GM23248 (cell line): ENCODE measurements at regions not wholly inside any gene's neighbourhood (a gene's known extent, or its start where the extent isn't known, plus 50 kb on each side); places are given as distances from the start of the nearest gene placed in this dataset.

Source experiments
- DNase-seq: peaks from one replicate; pipeline ENCODE4 v3.0.0-alpha.2; 2015
- H2AFZ ChIP-seq: fragments of 200-600 bp; sonication (generic); 2 replicates; pipeline ENCODE4 v1.6.1; 2016; ENCODE audit warnings: antibody characterized with exemption
- H3F3A ChIP-seq: fragments of 200-600 bp; sonication (generic); 2 replicates; pipeline ENCODE4 v1.6.1; 2016; ENCODE audit warnings: mild to moderate bottlenecking, antibody characterized with exemption, mixed run types; ENCODE audit not compliant: insufficient read depth
- H3K27ac ChIP-seq: fragments of 200-600 bp; sonication (generic); 2 replicates; pipeline ENCODE4 v1.5.1; 2016; ENCODE audit warnings: mild to moderate bottlenecking
- H3K27me3 ChIP-seq: fragments of 200-600 bp; sonication (generic); replicated peaks from 2 replicates; pipeline ENCODE4 v1.6.1; 2016; ENCODE audit warnings: mild to moderate bottlenecking; ENCODE audit not compliant: insufficient read depth
- H3K36me3 ChIP-seq: fragments of 200-600 bp; sonication (generic); 2 replicates; pipeline ENCODE4 v1.6.1; 2016; ENCODE audit warnings: low read depth, mild to moderate bottlenecking
- H3K4me1 ChIP-seq: fragments of 200-600 bp; sonication (generic); 2 replicates; pipeline ENCODE4 v1.6.1; 2016; ENCODE audit warnings: mild to moderate bottlenecking; ENCODE audit not compliant: insufficient read depth
- H3K4me2 ChIP-seq: fragments of 200-600 bp; sonication (generic); one replicate; pipeline ENCODE4 v1.6.1; 2016; ENCODE audit warnings: mild to moderate bottlenecking; ENCODE audit not compliant: unreplicated experiment
- H3K4me3 ChIP-seq: fragments of 200-600 bp; sonication (generic); 2 replicates; pipeline ENCODE4 v1.5.1; 2016; ENCODE audit warnings: mild to moderate bottlenecking
- H3K79me2 ChIP-seq: fragments of 200-600 bp; sonication (generic); 2 replicates; pipeline ENCODE4 v1.6.1; 2016; ENCODE audit warnings: mild to moderate bottlenecking; ENCODE audit not compliant: insufficient read depth
- H3K9ac ChIP-seq: fragments of 200-600 bp; sonication (generic); 2 replicates; pipeline ENCODE4 v1.6.1; 2016; ENCODE audit warnings: mild to moderate bottlenecking
- H3K9me2 ChIP-seq: fragments of 200-600 bp; sonication (generic); 2 replicates; pipeline ENCODE4 v1.6.1; 2016; ENCODE audit warnings: mixed run types, mild to moderate bottlenecking, moderate library complexity; ENCODE audit not compliant: insufficient read depth
- H3K9me3 ChIP-seq: fragments of 200-600 bp; sonication (generic); one replicate; pipeline ENCODE4 v1.6.1; 2017; ENCODE audit warnings: low read depth
- H4K20me1 ChIP-seq: fragments of 200-600 bp; sonication (generic); 2 replicates; pipeline ENCODE4 v1.6.0; 2016; ENCODE audit not compliant: insufficient read depth
- EZH2 ChIP-seq: fragments of 200-600 bp; sonication (generic); IDR thresholded peaks from 2 replicates; pipeline ENCODE4 v1.6.1; 2018; ENCODE audit warnings: antibody characterized with exemption, mild to moderate bottlenecking; ENCODE audit not compliant: insufficient read depth, poor library complexity, severe bottlenecking
- EZH2phosphoT487 ChIP-seq: fragments of 200-600 bp; sonication (generic); IDR thresholded peaks from 2 replicates; pipeline ENCODE4 v1.6.1; 2018; ENCODE audit warnings: antibody characterized with exemption, moderate library complexity, mild to moderate bottlenecking, low read depth; ENCODE audit not compliant: insufficient read depth
- WGBS, 2 experiments: methylation state at CpG; one replicate each; pipeline ENCODE4 v1.1.6; 2015 to 2017; ENCODE audit warnings: low lambda C conversion rate in 2 of 2, low coverage in 1 of 2; ENCODE audit errors: missing lambda C conversion rate in 2 of 2; 5-methylcytosine and 5-hydroxymethylcytosine counted together
- in situ Hi-C: fragments of 300-500 bp; cut with MboI; formaldehyde crosslinking; loops from 2 replicates; pipeline ENCODE4 v1.15.0; 2020

DNA sequence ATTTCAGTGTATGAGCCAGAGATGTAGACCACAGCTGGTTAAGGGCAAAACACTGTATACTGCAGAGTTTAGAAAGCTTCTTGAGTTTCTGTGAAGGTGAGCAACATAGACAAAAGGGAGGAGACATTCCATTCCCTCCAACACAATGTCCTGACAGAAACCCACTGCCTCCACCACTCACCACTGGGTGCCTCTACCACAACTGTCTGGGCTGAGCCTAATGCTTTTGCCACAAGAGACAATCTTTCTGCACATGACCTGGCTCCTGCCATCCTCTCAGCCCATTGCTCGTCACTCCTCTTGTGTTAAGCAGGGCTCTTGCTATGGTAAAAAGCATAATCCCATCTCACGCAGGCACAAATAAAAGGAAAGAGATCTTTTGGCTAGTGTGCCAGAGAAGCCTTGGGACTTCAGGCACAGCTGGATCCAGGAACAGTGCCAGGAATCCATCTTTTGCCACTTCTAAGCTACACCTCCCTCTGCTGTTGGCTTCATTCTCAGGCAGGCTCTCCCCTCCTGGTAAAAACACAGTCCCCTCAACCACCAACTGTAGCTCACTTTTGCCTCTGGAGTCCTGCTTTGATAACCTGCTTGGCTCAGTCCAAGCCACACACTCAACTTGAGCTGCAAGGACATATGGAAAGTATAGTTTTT is 140.6 kb upstream of the PRR20G start:
- Histone ChIP-seq H3K4me3 (no peak overlapping the region), H3K4me1 (no peaks in the 10 kb centered on the region), H3F3A (no peaks in the 10 kb centered on the region), H3K9me3 (no peaks in the 10 kb centered on the region), H3K27ac (no peak overlapping the region), H3K36me3 (no peaks in the 10 kb centered on the region), H2AFZ (no peak overlapping the region), H3K4me2 (no peak overlapping the region), H4K20me1 (no peaks in the 10 kb centered on the region), H3K9ac (no peak overlapping the region), H3K27me3 (peaks cover 70% of the 10 kb centered on the region), H3K9me2 (no peaks in the 10 kb centered on the region), H3K79me2 (no peaks in the 10 kb centered on the region)
- TF ChIP-seq EZH2phosphoT487 = no peak
- no peak for TF ChIP-seq EZH2
- in situ Hi-C loops = no loop called here
- DNase-seq = no peak
- 30 to 33% methylated on average over 2 of the region's 2 CpGs for WGBS, 2 experiments

DNA sequence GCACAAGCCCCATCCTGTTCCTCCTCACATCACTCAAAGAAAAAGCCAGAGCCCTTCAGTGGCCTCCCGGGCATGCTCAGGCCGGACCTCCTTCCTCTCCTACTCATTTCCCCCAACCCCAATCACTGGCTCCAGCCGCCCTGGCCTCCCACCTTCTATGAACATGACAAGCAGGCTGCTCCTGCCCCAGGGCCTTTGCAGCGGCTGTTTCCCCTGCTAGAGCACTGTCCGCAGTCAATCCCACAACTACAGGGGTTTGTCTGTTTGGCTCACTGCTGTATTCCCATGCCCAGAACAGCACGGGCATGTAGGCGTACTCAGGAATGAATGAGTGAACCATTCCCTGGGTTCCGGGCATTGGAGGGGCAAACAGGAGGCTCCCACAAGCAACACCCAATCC is 139.8 kb upstream of the PRR20G start:
- H3K9ac ChIP-seq = no peak overlapping the region
- no peaks in the 10 kb centered on the region for H3K9me2 ChIP-seq
- no peaks in the 10 kb centered on the region for H3F3A ChIP-seq
- no peak overlapping the region for H3K4me3 ChIP-seq
- no peaks in the 10 kb centered on the region for H3K9me3 ChIP-seq
- 61 to 77% methylated on average over 8 of the region's 8 CpGs for WGBS, 2 experiments
- no peak for DNase-seq
- in situ Hi-C loops = no loop called here
- no peaks in the 10 kb centered on the region for H4K20me1 ChIP-seq
- peaks cover 69% of the 10 kb centered on the region for H3K27me3 ChIP-seq
- H3K4me2 ChIP-seq = no peak overlapping the region
- H2AFZ ChIP-seq = no peak overlapping the region
- no peaks in the 10 kb centered on the region for H3K4me1 ChIP-seq
- H3K27ac ChIP-seq = no peak overlapping the region
- no peaks in the 10 kb centered on the region for H3K79me2 ChIP-seq
- TF ChIP-seq EZH2phosphoT487 (no peak), EZH2 (no peak)
- no peaks in the 10 kb centered on the region for H3K36me3 ChIP-seq

DNA sequence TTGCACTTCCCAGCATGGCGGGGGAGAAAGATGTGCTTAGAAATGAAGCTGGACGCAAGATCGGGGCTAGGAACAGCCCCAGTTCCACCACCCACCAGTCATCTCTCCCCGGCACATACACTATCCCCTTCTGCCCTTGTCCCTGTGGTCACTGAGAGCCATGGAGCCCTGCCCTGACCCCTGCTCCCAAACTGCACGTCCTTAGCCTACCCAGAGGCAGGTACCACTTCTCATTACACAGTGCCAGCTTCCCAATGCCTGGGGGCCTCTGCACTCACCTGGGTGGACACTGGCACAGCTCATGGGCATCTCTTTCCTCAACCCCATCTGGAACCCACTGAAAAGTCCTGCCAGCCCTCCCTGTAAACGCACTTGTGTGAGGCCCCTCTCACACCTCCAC is 139.3 kb upstream of the PRR20G start:
- Histone ChIP-seq H3K9ac (no peak overlapping the region), H3F3A (no peaks in the 10 kb centered on the region), H2AFZ (no peak overlapping the region), H3K4me3 (no peak overlapping the region), H3K4me1 (no peaks in the 10 kb centered on the region), H3K27me3 (peaks cover 64% of the 10 kb centered on the region), H3K4me2 (no peak overlapping the region), H3K79me2 (no peaks in the 10 kb centered on the region), H3K27ac (no peak overlapping the region), H3K36me3 (no peaks in the 10 kb centered on the region), H3K9me2 (no peaks in the 10 kb centered on the region), H3K9me3 (no peaks in the 10 kb centered on the region), H4K20me1 (no peaks in the 10 kb centered on the region)
- TF ChIP-seq EZH2phosphoT487 (no peak), EZH2 (no peak)
- WGBS, 2 experiments = 29 to 33% methylated on average over 6 of the region's 6 CpGs
- in situ Hi-C loops = no loop called here
- no peak for DNase-seq

DNA sequence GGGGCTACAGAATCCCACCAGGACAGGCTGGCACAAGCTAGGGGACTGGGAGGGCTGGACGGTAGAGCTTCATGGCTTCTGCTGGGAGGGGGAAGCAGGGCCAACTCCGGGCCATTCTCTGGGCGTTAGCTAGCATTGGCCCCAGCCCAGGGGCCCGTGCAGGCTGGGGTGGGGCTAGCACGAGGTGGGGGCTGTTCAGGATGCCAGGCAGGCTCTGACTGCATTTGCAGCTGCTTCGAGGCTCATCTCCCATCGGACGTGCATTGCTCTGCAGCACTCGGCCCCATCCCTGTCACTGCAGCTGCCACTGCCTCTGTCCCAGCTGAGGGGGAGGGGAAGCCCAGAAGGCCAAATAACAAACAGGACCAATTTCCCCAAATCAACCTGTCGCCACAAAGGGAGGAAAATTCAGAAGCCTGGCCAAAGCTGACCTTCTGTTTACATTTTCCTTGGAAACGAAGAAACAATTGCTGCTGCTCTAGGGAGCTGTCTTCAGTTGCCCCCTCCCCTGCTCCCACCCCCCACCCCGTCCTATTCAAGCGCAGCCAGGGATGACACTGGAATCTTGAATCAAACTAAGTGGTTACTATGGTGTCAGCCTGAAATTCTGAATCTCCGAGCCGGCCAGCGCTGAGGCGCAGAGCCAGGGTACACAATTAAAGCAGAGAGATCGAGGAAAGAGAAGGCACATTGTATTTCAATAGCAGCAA is 138.8 kb upstream of the PRR20G start:
- DNase-seq = no peak
- H3K27me3 ChIP-seq = peaks cover 62% of the 10 kb centered on the region
- 2 to 4% methylated on average over 17 to 18 of the region's 18 CpGs for WGBS, 2 experiments

More for the DNA sequence above, 138.8 kb upstream of the PRR20G start:
- H3K79me2 ChIP-seq = no peaks in the 10 kb centered on the region
- no peaks in the 10 kb centered on the region for H3K9me3 ChIP-seq
- no peaks in the 10 kb centered on the region for H3K4me1 ChIP-seq
- H4K20me1 ChIP-seq = no peaks in the 10 kb centered on the region
- in situ Hi-C loops = no loop called here
- H3F3A ChIP-seq = no peaks in the 10 kb centered on the region
- no peaks in the 10 kb centered on the region for H3K9me2 ChIP-seq
- no peak overlapping the region for H3K4me2 ChIP-seq
- no peak for TF ChIP-seq EZH2phosphoT487
- TF ChIP-seq EZH2 = no peak
- H3K27ac ChIP-seq = no peak overlapping the region
- H2AFZ ChIP-seq = no peak overlapping the region
- no peak overlapping the region for H3K9ac ChIP-seq
- no peak overlapping the region for H3K4me3 ChIP-seq
- H3K36me3 ChIP-seq = no peaks in the 10 kb centered on the region
